ENCODE measurements at regions not wholly inside any gene's neighbourhood (a gene's known extent, or its start where the extent isn't known, plus 50 kb on each side); places are given as distances from the start of the nearest gene placed in this dataset.

DNA sequence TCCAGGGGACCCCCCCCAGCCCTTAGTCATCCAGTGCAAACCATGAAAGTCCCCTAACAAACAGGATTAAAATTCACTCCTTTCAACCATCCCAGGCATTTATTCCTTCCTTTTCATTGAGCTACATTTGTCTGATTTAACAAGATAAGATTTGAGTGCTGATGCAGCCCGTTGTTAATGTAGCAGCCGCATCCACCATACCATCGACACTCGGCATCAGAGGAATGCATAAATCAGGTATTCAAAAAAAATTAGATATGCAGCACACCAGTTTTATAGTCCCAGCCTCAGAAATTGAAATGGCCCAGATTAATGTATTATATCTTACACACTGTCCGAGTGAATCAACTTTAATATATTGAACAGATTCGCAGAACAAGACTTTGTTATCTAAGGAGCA is 676.5 kb upstream of the FANCL start:
- DNase-seq: no peak

GRCh38 chr2:58916063-58916462 is 674.9 kb upstream of the FANCL start:
- no peak for DNase-seq

GRCh38 chr2:58914733-58915505 is 673.8 kb upstream of the FANCL start:
- no peak for DNase-seq

DNA sequence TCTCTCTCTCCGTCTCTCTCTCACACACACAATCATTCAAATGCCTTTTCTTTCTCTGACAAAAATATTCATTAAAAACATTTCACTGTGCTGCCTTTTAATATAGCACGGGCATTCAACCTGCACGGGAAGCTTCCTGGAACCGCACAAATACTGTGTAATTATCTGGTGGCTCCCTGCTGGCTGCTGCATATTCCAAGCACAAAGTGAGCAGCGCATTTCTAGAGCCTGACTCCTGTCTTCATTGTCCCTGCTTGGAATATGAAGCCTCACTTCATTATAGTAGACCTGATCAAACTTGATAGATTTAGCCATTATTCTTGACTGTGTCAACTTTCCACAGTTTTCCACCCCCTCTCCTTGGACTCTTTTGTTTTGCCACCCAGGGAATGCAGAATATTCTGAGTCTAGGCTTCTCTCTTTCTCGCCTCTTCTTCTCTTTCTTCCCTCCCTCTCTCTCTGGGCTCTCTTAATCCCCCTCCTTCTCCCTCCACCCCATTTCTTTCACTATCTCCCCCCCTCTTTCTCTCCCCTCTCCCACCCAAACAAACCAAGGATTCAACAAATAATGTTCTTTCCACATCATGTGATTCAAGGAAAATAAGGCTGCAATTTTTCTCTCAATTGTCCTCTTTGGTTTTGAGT is 672.1 kb upstream of the FANCL start:
- DNase-seq: no peak

DNA sequence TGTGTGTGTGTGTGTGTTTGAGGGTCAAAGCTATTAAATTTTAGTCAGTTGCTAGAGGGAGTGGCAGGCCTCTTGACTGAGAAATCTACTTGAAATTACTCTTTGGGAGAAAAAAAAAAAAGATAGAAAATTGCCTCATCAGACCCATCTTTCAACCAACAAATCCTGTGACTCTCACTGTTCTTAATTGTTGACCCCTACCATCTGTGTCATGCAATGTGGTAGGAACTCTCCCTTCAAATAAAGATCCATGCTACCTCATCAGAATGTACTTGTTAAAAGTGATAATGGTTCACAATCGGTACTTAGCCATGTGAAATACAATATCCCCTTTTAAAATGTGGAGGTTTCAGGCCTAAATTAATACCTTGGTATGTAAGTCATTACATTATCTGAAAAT is 670.8 kb upstream of the FANCL start:
- DNase-seq: no peak

GRCh38 chr2:58908501-58909154 is 667.5 kb upstream of the FANCL start:
- no peak for DNase-seq

DNA sequence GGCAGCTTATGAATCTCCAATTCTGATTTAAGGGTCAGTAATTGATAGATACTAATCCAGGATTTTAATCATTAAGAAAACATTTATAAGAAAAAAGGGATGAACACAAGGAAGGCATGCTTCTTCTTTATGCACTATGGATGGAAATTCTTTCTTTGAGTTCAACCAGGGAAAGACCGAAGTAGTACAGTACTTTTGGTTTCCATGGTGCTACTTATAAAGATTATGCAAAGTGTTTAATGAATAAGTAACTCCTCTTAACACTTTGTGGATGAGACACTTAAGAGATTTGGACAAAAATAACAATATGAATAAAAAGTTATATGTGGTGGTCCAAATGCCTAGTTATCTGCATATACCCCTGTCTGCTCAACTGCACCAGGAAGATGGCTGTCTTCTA is 666.5 kb upstream of the FANCL start:
- DNase-seq: no peak

GRCh38 chr2:58906081-58906645 is 665.0 kb upstream of the FANCL start:
- no peak for DNase-seq

DNA sequence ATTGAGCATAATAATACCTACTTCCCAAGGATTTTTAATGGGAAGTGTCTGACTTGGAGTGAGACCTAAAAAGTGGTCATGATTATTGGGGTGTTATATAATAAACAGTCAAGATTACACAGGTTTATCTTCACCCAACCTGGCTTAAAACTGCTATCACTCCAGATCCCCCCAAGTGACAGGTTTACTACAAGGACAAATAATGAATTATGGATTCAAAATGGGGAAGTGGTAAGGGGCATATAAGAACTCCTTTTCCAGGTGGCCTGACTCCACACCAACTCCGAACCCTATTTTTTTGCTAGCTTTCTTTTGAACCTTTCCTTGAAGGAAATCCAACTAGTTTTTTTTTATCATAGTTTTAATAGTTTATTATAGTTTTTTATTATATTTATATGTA is 663.0 kb upstream of the FANCL start:
- no peak for DNase-seq

- DNase-seq: no peak
These were observed 662.3 kb upstream of the FANCL start for GRCh38 chr2:58903427-58903826.

DNA sequence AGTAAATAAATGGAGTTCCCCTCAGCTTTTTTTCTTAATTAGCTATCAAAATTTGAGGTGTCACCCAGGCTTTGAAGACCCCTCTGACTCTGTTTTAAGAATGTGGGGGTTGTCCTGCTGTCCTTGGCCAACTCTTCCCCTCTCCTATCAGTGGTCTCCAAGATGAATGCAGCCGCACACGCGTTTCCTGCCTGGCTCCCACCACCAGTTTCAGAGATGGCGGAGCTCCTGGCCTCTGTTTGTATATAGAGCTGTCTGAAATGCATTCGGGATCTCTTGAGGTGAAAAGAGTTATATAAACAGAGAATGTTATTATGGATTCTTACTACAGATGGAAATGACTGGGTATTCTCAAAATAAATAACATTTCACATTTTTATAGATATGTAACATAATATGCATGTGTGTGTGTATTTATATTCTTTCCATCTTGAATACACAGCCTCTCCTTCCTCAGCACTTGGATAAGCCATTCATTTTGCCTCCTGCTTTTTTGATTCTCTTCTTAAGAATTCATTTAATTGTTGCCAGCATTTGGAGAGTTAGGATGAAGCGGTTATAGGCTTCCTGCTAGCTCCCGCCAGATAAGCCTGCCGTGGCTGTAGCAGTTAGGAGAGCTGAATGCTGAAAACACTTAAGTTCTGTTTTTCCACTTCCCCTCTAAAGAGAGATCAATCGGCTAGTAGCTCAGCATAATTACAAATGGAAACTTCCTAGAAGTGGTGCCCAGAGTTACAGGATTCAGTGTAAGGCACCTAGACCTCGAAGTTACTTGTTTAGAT is 659.3 kb upstream of the FANCL start:
- no peak for DNase-seq

- no peak for DNase-seq
These were observed 658.6 kb upstream of the FANCL start for GRCh38 chr2:58899692-58900091.

DNA sequence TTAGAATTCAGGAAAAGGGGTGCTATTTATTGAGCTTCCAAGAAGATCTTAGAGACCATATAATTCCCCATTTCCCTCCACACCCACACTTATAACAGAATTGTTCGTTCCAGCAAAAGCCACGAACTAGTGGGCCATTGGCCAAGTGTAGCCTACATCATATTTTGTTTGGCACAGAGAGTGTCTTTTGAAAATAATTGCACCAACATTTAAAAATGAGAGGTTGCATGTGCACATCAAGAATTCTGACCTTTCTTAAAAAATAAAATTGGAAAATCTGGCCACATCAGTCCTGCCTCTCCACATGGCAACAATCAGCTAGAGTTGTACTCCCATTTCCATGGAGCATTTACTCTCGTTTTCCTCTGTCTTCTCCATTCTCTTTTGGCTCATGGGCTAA is 655.5 kb upstream of the FANCL start:
- DNase-seq: no peak

DNA sequence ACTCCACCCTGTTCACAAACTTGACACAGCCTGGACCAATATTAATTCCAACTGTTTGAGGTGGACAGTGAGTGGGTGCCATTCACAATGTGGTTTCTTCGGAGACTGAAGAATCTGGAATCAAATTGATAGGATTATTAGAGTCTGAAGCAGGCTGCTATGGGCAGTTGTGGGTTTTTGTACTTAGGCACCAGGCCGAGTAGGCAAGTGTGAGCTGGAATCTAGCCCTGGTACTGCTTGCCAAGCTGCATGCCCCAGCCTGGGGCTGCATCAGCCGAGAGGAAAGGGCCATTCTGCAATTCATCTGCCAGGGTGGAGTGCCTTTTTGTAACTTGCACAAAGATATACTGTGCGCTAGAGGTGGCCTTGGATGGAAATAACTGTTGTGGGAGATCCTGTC is 654.7 kb upstream of the FANCL start:
- no peak for DNase-seq

GRCh38 chr2:58893656-58894351 is 652.7 kb upstream of the FANCL start:
- DNase-seq: no peak

- DNase-seq: no peak
These were observed 650.8 kb upstream of the FANCL start for GRCh38 chr2:58891828-58892377.

GRCh38 chr2:58890865-58891525 is 649.9 kb upstream of the FANCL start:
- no peak for DNase-seq

DNA sequence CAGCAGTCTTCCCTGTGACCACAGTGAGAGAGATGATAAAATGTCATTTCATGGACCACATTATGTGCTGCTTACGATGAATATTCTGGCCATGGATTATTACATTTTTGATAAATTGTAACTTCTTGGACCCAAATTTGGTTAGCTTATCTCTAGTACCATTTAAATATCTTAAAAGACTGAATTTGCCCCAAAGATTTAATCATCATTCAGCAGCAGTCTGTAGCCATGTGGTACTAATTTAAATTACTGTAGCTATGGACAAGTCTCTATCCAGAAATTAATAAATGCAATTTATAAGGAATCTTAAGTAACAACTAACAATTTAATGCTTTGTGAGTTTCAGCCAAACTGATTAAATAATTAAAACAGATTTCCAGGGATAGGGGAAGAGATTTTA is 644.9 kb upstream of the FANCL start:
- DNase-seq: no peak

DNA sequence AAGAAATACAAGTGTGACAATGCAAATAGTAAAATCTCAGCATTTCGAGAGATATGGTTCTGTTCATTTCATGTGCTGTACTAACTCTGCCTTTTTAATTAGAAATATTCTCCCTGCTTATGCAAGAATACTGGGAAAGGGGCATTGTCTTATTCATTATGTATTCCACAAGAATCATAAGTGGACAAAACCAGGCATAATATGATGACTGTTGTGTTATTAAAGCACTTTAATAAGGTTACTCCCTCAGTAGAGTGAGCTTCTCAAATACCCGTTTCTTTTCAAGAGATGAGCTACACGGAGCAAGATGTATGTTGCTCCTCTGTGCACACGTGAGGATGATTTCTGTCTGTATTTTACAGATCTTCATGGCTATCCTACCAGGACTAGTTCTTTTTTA is 638.7 kb upstream of the FANCL start:
- DNase-seq: no peak

DNA sequence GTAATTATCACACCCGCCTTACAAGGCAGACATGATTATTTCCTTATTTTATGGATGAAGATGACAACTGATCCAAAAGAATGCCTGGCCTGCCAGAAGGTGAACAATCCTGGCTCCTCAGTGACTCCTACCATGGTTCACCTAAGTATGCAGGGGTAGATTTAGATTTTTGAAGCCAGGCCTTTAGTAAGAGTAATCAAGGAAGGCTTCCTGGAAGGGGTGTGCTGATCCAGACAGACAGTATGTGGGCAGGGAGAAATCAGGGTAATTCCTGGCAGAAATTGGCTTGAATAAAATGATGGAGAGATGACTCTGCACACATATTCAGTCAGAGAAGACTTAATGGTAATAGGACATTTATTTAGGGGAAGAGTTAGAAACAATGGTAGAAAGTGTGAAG is 637.7 kb upstream of the FANCL start:
- DNase-seq: no peak

GRCh38 chr2:58876126-58876525 is 635.0 kb upstream of the FANCL start:
- DNase-seq: no peak

- no peak for DNase-seq
These were observed 634.3 kb upstream of the FANCL start for GRCh38 chr2:58875436-58875835.

Data from islet precursor cell (in vitro differentiated cells).